Stimulated activated CD8-positive, alpha-beta memory T cell treated with anti-CD3 and anti-CD28 coated beads, Interleukin-12 subunit alpha, Interleukin-12 subunit beta, amount 100 ng/mL, for 1 hour (primary cell): ENCODE measurements at regions not wholly inside any gene's neighbourhood (a gene's known extent, or its start where the extent isn't known, plus 50 kb on each side); places are given as distances from the start of the nearest gene placed in this dataset.

ENCODE experiments used
- DNase-seq: peaks from one replicate; pipeline ENCODE4 v3.0.0-alpha.2; 2020; ENCODE audit warnings: low read depth

- no peak for DNase-seq
These were observed 110.5 kb upstream of the HABP2 start for GRCh38 chr10:113442336-113442735.

- no peak for DNase-seq
These were observed 109.5 kb upstream of the HABP2 start for GRCh38 chr10:113443141-113443925.

- DNase-seq = no peak
These were observed 108.0 kb upstream of the HABP2 start for GRCh38 chr10:113444766-113445365.

GRCh38 chr10:113445736-113446135 lies 107.1 kb upstream of the HABP2 start:
- no peak for DNase-seq

DNA sequence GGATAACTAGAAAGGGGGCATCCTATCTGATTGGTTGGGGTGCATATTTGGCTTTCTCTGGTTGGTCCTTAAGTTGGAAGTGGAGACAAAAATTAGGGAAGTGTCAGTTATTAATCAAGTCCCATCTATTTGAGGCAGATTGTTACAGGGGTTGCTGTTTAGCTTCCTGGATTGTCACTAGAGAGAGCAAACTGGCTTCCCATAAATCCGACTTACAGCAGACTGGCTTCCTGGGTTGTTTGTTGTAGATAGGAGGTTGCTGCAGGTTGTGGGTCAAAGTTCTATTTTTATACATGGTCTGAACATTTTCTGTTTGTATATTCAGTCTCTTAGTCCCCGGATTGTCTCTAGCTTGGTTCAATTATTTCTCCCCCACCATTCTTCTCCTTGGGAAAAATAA lies 106.1 kb upstream of the HABP2 start:
- DNase-seq = no peak

DNA sequence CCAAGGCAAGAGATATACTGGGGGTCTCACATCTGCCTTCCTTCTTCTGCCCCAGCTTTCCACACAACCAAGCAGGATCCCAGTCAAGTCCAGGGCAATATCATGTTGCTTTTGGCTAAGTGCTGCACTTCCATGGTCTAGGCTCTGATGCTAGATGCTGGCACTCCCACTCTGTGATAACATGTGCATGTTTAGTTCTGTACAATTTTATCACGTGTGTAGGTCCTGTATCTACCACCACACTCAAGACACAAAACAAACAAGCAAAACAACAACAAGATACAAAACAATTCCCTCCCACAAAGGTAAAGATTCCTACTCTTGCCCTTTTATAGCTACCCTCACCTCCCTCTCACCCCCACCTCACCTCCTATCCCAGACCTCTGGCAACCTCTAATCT lies 105.6 kb upstream of the HABP2 start:
- DNase-seq = no peak

GRCh38 chr10:113449006-113449695 lies 103.7 kb upstream of the HABP2 start:
- no peak for DNase-seq

DNA sequence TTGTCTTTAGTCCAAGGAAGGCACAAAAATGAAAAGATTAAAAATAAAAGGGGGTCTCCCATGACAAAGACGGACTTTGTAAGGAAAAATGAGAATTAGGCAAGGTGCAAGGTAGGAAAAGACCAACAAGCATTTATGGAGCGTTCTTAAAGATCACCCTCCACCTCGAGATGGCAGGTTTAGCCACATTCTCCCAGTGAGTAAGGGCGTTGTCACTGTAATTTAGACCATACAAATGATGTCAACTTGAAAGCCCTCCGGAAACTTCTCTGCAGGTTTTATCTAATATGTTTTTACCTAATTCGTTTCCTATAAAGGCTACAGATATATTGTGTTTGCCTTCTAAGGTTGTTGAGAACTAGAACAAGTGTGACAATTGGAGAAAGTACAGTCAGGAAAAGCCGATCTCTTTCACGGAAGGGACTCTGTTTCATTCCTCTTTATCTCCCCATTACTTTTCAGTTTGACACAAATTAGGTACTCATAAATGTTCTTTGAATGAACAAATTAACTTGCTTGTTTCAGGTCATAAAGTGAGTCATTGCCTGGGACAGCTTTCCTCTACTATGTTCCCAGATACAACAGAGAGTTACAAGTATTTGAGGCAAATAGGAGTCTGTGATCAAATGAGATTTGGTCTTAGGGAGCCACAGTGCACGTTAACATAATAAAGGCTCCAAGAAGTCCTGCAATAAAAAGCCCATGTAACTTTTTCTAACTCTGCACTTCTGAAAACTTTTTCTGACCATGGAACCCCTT lies 102.6 kb upstream of the HABP2 start:
- DNase-seq = no peak

GRCh38 chr10:113450906-113451305 lies 101.9 kb upstream of the HABP2 start:
- no peak for DNase-seq

GRCh38 chr10:113452146-113452845 lies 100.6 kb upstream of the HABP2 start:
- DNase-seq = no peak

DNA sequence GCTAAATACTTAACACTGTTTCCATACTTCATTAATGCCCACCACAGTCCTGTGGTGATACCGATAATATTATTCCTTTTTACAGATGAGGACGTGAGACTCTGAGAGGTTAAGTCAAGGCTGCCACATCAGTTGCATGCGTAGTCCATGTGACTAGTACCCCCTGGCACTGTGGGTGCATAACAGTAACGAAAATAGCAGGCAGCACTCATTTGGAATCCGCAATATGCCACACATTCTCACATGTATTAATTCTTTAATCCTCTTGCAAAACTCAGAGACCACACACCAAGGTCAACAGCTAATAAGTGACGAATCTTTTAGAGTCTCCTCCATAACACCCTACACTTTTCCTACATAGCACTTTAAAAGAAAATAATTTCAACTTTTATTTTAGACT lies 99.5 kb upstream of the HABP2 start:
- DNase-seq = no peak

GRCh38 chr10:113454341-113455061 lies 98.4 kb upstream of the HABP2 start:
- no peak for DNase-seq

GRCh38 chr10:113455947-113456346 lies 96.9 kb upstream of the HABP2 start:
- DNase-seq = no peak

DNA sequence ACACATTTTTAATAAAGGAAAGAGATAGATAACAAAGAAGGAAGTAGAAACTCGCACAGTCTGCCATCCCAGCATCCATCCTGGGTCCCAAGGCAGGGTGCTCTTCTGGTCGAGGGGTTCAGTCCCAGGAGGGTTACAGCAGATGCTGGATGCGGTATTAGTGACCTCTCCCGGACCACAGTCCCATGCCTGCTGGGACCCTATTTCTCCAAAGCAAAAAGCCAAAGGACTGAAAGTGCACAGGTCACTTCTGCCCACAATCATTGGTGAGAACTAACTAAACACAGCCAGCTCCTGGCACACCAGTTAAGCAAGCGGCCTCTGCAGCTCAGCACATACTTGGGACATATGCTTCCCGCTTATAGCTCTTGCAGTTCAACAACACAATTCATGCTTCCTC lies 96.1 kb upstream of the HABP2 start:
- no peak for DNase-seq

DNA sequence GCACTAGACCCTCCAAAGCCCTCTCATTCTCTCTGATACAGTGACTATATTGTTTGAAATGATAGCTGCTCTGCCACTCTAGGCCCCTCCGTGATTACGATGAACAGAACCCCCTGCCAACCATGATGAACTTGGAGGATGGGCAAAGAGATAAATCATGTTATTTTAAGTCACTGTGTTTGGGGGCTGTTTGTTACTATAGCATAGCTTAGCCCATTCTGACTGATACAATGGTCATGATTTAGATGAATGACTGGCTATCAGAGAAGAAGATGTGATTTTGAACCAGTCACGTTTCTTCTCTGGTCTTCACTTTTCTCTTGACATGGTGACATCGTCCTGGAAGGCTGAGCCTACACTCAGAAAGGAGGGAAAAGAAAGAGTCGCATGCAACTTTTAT lies 95.4 kb upstream of the HABP2 start:
- DNase-seq = no peak

- no peak for DNase-seq
These were observed 94.4 kb upstream of the HABP2 start for GRCh38 chr10:113458451-113458850.

DNA sequence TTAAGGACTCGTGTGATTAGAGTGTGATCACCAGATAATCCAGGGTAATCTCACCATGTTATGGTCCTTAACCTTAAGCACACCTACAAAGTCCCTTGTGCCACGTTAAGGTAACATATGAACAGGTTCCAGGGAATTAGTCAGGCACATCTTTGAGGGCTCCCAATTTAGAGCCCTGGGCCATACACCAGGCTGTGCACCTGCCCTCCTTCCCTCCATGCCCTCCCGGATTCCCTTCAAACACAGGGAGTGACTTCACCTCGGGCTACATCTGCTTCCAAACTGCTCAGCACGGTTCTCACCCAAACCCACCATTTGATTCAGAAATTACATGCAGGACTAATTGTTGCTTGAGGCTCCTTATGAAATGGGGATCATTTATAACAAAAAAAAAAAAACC lies 93.9 kb upstream of the HABP2 start:
- no peak for DNase-seq

DNA sequence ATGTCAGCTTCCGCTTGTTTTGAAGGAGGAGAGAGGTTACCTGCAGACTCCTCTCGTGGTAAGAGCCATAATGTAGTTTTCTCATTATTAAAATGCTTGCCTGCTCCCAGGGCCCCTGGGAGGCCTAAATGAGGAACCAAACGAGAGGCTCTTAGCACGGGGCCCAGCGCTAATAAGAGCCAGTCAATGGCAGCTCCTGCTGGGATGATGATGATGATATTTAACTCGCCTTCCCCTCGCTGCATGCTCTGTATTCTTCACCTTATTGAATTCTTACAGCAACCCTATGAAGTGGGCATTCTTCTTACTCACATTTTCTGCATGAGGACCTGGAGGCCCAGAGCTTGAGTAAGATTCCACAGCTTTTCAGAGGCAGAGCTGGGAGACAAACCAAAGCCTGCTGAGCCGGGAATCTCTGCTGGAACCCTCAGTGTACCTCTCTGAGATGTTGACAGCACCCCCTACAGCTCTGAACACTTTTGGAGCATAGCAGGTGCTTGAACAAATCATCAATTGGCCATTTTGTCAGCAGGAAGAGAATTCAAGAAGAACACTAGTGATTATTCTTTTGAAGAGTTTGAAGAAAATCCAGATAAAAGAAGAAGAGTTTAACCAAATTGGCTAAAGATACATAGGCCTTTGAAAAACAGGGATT lies 93.1 kb upstream of the HABP2 start:
- DNase-seq = no peak

- no peak for DNase-seq
These were observed 89.8 kb upstream of the HABP2 start for GRCh38 chr10:113463083-113463482.

- no peak for DNase-seq
These were observed 89.1 kb upstream of the HABP2 start for GRCh38 chr10:113463777-113464176.

DNA sequence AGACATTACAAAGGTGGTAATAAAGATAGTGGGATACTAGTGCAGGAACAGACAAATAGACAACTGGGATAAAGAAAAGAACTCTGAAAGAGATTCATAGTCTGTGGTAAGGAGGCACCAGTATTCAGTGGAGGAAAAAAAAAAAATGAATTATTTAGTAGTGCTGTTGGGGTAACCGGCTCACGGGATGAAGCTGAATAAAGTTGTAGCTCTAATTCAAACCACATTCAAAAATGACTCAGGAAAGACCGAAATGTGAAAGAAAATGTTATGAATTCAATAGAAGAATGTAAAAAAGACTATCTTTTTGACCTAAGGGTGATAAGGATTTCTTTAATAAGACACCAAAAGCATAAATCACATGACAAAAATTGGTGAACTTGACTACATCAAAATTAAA lies 83.1 kb upstream of the HABP2 start:
- no peak for DNase-seq
